CD4-positive, alpha-beta T cell treated with Interleukin-17A for 1 hour (primary cell): ENCODE measurements at regions not wholly inside any gene's neighbourhood (a gene's known extent, or its start where the extent isn't known, plus 50 kb on each side); places are given as distances from the start of the nearest gene placed in this dataset.

ENCODE experiments used
- DNase-seq: peaks from one replicate; pipeline ENCODE4 v3.0.0-alpha.2; 2020

DNA sequence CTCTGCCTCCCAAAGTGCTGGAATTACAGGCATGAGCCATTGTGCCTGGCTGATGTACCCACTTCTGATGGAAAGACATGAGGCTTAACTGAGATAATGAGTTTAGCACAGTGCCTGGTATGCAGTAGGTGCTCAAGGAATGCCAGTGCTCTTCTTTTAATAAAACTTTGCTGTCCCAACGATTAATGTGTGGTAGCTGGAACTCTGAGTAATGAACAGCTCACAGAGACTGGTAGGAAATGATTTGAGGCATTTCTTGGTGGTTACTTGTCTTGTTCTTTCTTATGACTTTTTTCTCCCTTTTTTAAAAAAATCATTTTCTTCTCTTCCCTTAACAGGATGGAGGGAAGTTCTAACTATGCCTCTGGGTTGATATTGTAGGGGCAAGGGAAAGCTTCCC is 235.7 kb upstream of the PWP1 start:
- DNase-seq: no peak

DNA sequence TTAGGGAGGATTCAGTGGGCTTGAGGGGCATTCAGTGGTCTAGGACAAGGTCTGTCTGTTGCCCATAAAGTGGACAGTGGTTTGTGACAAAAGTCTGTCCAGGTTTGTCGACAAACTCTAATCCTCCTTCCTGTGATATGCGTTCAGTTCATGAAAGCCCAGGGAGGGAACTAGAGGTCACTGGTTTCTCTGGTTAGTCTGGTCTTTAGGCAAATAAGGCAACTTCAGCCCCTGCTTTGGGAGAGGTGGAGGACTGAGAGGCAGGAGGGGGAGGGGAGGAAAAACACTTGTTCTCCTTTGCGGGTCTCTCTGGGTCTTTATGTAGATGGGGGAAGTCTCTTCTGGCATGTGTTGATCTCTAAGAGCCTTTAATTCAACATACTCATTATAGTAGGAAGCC is 235.1 kb upstream of the PWP1 start:
- no peak for DNase-seq

DNA sequence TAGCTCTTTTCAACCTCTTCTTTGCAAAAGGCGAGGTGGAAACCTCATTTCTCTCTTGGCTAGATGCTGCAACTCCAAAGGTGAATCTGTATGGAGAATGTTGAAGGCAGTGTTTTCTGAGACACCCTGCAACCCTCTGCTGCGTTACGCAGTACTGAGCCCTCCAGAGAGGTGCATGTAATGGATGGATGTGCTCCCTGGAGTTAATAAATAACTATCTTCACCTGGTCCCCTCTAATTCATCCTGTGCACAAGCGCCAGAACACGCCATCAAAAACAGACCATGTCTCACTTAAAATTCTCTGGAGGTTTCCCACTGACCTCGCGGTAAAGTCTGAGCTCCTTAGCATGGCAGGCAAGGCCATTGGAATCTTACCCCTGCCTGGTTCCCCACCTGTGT is 234.4 kb upstream of the PWP1 start:
- DNase-seq: no peak

DNA sequence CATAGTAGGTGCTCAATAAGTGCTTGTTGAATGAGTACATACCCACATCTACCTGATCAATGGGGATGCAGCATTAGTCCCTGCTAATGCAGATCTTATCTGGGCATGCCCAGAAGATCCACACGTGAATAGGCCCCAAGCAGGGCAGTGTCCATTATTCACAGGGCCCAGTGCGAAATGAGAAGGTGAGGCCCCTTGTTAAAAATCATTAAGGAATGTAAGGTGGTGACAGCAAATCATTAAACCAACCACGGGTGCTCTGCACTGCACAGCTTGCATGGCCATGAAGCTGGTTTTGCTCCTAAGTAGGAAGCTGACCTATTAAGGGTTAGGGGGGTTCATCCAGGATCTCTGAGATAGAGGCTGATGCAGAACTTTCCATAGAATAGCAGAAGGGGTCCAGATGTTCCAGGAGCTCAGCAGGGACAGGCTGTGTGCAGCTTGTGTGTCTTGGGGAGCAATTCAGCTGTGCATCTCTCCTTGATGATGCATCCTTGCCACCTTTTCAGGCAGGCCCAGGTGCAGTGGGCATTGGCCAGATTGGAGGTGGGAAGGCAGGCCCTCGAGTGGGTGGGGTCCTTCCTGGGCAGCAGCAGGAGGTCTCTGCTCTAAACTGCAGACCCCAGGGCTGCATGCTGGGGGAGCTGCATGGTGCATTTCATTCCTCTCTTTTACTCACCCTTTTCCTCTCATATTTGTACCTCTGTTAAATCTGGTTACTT is 231.3 kb upstream of the PWP1 start:
- no peak for DNase-seq

DNA sequence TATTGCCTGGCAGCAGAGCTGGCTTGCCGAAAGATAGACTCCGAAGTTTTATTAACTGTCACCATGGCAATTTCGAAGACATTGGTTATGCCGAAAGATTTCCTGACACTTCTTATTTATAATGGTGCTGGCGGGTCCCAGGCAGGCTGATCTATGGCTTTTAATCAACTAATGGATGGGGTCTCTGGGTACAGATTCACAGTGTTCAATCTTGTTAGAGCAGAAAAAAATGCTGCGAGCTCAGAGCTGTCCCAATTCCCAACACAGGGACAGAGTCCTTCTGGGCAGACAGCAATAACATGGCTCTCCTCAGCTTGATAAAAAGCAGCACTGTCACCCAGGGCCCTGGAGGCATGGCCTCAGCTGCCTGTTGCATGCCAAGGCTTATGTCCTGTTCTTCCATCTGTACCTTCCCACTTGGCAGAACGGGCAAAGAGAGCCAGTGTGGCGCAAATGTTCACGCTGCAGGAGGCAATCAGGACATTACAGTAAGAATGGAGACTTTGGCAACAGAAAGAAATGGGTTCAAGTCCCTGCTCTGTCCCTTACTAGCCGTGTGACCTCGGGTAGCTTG is 228.2 kb upstream of the PWP1 start:
- DNase-seq: no peak

DNA sequence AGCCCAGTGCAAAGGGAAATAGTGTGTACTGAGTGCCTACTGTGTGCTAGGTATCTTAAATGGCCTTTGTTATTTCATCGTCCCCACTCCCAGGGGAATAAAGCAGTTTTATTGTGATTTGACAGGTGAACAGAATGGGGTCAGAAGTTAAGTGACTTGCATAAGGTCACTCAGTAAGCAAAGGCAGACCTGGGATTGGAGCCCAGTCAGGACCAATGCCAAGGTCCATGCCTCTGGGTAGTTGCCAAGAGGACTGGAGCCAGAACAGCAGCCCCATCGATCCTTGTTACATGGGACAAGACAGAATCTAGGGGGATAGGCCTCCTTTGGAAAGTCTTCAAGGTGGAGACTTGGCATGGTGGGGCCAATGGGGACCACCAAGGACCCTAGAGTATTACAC is 227.4 kb upstream of the PWP1 start:
- no peak for DNase-seq

DNA sequence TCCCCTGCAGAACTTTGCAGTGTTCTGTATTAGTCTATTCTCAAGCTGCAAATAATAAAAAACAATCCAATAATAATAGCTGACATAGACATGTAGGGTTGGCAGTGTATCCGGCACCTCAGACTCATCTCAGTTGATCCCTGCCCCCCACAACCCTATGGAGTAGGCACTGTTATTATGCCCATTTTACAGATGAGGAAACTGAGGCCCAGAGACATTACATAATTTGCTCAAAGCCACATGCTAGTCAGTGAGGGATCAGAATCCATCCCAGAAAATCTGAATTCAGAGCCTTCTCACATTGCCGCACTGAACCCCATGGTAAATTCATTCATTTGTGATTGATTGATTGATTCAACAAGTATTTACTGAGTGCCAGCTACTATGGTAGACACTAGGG is 226.6 kb upstream of the PWP1 start:
- DNase-seq: no peak

DNA sequence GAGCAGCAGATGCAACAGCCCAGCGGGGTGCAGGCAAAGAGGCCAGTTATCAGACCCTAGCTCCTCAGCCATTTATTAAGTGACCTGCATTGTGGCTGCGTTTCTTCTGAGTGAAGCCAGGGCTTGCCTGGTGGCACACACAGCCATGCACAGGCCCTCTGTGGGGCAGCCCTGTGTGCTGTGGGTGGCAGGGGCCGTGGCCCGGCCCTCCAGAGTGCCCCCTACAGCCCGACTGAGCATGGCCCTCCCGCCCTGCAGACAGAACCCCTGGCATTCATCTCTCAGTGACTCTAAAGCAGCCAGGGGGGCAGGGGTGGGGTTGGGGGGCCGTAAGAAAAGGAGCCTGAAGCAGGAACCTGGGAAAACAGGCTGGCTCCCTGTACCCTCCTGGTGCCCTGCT is 226.0 kb upstream of the PWP1 start:
- no peak for DNase-seq

DNA sequence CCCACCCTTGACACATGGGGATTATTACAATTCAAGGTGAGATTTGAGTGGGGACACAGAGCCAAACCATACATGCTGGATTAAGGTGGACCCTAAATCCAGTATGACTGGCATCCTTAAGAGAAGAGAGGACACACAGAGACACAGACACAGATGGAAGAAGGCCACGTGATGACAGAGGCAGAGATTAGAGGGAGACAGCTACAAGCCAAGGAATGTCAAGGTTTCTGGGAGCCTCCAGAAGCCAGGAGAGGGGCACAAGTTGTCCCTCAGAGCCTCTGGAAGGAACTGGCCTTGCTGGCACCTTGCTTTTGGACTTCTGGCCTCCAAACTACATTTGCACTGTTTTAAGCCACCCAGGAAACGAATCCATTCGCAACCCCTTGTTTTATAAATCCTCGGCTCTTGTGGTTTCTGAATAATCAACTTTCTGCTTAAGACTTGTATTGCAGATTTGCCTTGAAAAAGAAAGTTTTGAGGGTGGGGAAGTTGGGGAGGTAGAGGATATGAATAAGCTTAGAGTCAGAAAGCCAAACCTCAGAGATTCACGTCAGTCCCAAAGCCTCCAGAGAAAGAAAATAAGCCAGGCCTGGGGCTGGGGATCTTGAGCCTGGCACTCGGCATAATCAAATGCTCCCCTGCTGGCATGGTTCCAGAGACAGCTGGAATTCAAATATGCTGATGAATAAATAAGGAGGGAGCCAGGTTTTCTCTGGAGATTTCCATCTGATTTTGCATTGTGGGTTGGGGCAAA is 224.2 kb upstream of the PWP1 start:
- no peak for DNase-seq

DNA sequence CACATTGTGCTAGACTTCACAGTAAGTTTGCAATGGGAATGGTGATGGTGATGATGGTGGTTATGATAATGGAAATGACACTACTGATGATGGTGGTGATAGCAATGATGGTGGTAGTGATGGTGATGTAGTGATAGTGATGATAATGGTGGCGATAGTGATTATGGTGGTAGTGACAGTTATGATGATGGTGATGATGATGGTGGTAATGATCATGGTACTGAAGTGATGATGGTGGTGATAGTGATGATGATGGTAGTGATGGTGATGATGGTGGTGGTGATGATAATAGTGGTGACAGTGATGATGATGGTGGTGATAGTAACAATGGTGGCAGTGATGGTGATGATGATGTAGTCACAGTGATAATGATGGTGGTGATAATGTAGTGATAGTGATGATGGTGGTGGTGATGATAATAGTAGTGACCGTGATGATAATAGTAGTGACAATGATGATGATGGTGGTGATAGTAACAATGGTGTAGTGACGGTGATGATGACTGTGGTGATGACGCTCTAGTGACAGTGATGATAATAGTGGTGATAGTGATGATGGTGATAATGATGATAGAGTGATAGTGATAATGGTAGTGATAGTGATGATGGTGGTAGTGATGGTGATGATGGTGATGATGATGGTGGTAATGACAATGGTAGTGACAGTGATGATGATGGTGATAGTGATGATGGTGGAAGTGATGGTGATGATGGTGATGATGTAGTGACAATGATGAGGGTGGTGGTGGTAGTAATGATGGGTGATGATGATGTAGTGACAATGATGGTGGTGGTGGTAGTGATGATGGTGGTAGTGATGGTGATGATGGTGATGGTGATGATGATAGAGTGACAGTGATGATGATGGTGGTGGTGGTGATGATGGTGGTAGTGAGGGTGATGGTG is 222.9 kb upstream of the PWP1 start:
- no peak for DNase-seq

DNA sequence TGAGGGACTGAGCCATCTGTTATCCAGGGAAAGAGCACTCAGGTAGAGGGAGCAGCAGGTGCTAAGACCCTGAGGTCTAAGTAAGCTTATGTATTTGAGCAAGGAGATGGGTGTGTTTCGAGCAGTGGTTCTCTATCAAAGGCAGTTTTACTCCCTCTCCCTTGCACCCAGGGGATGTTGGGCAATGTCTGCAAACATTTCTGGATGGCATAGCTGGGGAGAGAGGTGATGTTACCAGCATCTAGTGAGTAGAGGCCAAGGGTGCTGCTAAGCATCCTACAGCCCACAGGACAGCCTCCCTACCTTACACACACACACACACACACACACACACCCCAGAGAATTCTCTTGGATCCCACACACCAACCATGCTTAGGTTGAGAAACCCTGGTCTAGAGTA is 221.0 kb upstream of the PWP1 start:
- DNase-seq: no peak

DNA sequence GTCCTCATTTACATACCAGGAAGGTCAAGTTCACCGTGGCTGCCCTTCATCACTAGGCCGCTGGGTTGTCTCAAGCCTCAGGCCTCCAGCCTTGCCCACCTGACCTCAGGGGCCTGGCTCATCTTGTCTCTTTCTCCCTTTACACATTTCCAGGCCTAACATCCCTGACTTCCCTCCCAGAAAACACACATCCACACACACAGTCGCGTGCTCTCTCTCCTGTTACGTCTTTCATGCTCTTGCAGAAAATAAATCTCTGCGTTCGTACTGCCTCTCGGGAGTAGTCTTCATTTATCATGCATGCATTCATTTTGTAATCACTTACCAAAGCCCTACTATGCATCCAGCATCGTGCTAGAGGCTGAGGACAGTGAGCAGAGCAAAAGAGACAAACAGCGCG is 220.0 kb upstream of the PWP1 start:
- DNase-seq: no peak

DNA sequence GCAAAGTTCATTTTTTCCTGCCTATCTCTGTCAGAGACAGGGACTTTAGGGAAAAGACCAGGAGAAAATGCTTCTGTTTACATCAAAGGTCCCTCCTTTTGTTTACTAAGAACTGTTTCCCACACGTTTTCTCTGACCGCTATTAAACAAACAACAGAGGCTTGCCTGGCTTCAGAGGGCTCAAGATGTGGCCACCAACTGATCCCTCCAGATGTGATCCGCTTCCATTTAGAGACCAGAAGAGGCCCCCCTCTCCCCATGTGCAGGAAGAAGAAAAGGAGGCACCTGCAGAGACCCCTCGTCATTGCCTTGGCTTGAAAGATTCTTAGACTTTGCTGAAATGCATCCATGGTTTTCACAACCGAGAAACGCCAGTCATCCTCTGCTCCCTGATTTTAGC is 217.9 kb upstream of the PWP1 start:
- DNase-seq: no peak

DNA sequence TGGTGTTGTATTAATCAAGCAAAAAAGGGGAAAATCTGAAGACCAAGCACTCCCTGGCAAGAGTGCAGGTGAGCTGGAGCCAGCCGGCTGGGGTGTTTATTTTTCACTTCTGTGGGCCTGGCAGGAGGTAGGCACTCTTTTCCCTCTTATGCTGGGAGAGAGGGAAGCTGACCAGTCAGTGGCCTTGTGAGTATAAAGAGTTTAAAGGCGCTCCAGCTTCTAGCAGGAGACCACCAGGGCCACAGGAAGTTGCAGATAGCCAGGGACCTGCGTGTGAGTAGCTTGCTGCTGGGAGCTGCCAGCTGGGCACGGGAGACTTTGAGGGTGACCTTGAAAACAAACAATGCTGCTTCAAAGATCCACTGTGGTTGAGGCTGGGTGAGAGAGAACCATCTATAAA is 217.4 kb upstream of the PWP1 start:
- DNase-seq: no peak

DNA sequence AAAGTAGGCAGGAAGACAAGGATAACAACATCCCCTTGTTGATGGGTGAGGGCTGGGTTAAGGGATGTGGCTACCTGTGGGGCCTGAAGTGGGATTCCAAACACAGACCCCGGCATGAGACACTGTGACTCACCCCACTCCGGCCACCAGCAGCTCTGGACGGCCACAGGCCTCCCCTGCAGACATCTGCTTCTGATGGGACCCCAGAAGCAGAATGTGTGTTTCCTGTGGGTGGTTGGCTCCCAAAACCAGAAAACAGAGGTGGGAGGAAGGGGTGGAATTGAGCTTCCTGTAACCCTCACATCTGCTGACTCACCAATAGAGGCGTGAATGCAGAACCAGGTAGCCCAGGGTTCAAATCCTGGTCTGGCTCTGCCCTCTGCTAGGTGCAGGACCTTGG is 216.6 kb upstream of the PWP1 start:
- DNase-seq: no peak

DNA sequence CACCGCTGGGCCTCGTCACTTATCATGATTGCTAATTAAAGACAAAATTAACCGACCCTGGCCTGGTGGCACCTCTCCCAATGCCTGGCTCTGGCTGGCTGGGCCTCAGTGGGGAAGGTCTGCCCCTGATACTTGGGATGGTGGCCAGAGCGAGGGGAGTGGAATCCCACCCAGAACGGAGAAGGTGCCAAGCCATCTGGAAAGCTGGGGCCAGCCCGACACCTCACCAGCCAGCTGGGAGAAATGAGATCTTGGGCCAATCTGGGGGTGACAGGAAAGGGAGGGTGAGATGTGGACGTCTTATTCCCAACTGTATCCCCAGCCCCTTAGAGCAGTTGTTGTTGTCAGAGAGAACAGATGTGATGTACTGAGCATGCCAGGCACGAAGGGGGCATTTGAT is 215.0 kb upstream of the PWP1 start:
- DNase-seq: no peak

DNA sequence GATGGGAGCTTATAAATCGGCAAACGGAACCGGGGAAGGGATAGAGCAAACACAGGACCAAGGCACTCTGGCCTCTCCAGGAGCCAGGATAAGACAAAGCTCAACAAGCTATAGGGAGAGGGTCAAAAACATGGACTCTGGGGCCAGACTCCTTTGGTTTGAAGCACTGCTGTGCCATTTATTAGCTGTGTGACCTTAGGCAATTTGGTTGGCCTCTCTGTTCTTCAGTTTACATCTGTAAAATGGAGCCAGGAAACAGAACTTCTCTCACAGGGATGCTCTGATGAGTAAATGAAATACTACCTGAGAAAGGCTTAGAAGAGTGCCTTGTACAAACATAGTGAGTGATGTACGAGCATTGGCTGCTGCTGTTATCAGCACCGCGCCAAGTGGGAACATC is 213.3 kb upstream of the PWP1 start:
- no peak for DNase-seq

DNA sequence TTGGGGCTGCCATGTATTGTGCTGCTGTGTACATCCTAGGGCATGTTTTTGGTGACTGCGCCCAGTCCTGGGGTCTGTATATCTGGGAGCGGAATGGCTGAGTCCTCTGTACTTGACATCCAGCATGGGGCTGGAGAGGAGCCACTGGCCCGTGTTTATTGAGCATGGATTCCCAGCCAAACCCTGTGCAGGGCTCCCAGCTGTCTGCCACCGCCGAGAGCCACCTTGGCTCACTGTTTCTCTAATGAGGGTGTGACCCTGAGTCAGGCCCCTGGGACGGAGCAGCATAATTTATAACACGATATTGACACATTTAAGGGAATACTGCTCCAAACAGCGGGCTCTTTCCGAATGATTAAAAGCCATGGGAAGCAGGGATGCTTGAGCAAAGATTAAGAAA is 211.5 kb upstream of the PWP1 start:
- DNase-seq: no peak

DNA sequence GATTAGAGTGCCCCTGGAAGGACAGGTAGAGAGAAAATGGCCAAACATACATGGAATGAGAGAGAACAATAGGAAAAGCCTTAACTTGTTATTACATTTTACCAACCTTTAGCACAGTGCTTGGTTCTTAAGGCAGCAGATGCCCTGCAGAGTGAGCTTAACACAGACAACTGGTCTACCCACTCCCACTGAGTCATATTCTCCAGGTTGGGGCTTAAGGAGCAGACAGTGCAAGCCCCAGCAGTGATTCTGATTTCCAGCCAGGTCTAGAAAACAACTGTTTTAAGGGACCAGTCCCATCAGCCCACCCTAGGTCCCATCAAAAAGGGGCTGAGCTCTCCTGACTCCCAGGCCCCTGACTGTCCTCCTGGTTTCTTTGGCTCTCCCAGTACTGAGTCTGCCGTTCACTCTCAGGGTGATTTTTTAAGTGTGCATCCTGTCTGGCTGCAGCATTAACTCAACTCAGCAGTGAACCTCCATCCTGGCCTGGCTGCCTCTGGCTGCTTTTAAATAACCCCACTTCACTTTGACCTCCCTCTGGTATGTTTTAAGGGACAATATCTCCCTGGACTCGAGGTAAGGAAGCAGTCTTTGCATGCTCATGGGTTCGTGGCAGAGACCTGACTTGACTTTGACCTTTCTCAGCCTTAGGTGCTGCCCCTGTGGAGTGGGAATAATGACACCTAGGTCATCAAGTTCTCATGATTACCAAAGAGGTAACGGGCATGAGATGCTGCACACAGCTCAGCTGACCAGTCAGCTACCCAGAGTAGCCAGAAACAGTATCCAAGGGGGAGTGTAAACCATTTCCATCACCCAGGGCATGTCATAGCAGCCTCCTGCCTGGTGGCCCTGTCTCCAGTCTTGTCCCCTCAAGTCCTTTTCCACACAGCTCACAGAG is 210.7 kb upstream of the PWP1 start:
- no peak for DNase-seq

DNA sequence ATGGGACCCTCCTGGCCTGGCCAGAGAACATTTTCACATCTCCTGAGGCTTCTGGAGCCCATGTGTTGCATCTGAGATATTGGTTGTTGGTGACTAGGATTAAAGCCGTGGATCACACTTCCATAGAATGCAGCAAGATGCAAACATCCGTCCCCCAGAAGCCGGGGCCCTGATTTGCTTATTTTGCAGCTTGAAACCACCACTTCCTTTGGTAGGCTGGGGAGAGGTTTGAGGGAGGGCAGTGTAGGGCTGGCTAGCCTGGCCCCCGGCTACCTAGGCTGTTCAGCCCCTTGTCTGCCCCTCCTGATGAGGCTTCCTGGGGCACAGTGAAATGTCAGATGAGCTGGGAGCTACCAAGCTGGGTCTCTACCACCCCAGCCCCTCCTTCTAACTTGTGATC is 209.7 kb upstream of the PWP1 start:
- DNase-seq: no peak

DNA sequence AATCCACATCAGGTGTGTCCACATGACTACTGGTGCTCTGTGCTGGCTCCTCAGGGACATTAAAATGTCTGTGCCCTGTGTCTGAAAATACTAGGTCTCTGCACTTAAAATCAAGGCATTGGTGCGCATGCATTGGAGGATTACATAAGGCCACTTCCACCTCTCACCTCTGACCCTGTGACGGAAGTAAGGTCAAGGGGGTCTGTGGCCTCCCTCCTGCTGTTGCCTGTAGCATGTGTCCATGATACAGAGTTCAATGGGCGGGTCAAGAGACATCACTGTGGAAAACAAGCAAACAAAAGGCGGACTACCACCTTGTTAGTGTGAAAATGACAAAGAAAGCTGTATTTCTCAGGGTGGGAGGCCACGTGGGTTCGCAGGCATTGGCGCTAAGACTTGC is 208.6 kb upstream of the PWP1 start:
- no peak for DNase-seq

DNA sequence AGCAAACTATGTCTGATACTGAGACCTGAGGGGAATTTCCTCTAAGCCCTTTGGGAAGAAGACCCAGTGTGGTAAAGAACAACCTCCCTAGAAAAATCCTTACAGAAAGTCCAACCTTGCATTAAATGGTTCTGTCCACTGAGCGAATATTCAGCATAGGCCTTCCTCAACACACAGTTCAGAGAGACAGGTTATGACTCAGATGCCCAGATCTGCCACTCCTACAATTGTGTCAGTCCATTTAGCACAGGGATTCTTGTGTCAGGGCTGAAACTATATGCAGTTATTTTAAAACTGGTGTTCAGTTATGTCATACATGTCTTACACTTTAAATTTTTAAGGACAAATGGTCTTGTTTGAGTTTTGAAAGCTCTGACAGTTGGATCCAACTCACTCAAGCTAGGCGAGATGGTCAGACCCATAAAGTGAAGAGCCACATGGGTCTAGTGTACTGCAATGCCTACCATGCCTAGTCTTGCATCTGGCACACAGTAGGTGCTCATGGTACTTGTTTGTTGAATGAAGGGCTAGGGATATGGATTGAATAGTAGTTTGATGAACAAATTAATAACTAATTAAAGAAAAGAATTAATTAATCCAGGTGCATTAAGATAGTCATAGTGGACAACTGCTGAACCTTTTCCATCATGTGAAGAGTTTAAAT is 207.5 kb upstream of the PWP1 start:
- no peak for DNase-seq
